HepG2 (cell line): ENCODE measurements at regions not wholly inside any gene's neighbourhood (a gene's known extent, or its start where the extent isn't known, plus 50 kb on each side); places are given as distances from the start of the nearest gene placed in this dataset.
"Not testable (repeated sequence)": the region's sequence is repeated elsewhere in the genome, so short reads cannot be mapped to it uniquely, and the experiment has no call there.

Experiments used
- ATAC-seq: fragments of 200-7000 bp; cut with Tn5 transposase; 3 replicates; pipeline ENCODE4 v1.9.1; 2020; ENCODE audit warnings: mild to moderate bottlenecking, moderate library complexity
- BruUV-seq: library from RNA; stranded (reverse); fragments of 400-500 nt; replicated peaks from 2 replicates; lab custom pipeline; 2021; lab: Mats Ljungman, UMichigan
- CTCF ChIA-PET: fragments of 300-600 bp; formaldehyde crosslinking; extraction: SDS; loops from one replicate; lab custom pipeline; 2021; ENCODE audit warnings: low total read pairs, inconsistent platforms, low intra/inter-chr PET ratio; lab: Yijun Ruan, JAX
- POLR2A ChIA-PET: fragments of 350-600 bp; sonication (Branson Sonifier 250); formaldehyde crosslinking; loops from one replicate; lab custom pipeline; 2020; ENCODE audit warnings: antibody characterized with exemption, inconsistent platforms; lab: Yijun Ruan, JAX
- DNase-seq: peaks from one replicate; pipeline ENCODE4 v3.0.0-alpha.2; 2015; ENCODE audit warnings: low spot score
- FAIRE-seq: peaks from 3 replicates; lab custom pipeline; 2011; peaks lifted over from hg19 to GRCh38; lab: Jason Lieb, UNC
- H2AFZ ChIP-seq: one replicate; pipeline ENCODE4 v1.6.1; 2011; ENCODE audit warnings: low read length, inconsistent platforms
- H3K27ac ChIP-seq: fragments of 300-600 bp; 3 replicates; pipeline ENCODE4 v1.8.0; 2011; ENCODE audit warnings: mixed run types, mild to moderate bottlenecking, mixed read lengths, low read length, inconsistent platforms; ENCODE audit not compliant: insufficient read depth; ENCODE audit errors: extremely low read length
- H3K27me3 ChIP-seq, 2 experiments: fragments of 200-600 bp in 1 of 2; 2 replicates in 1 of 2; 3 replicates in 1 of 2; pipeline versions ENCODE4 v1.6.0 to v1.8.0; 2011; ENCODE audit warnings: low read length in 2 of 2, mild to moderate bottlenecking in 2 of 2, moderate library complexity in 2 of 2, inconsistent platforms in 1 of 2; ENCODE audit not compliant: insufficient read depth in 2 of 2, control insufficient read depth in 1 of 2
- H3K36me3 ChIP-seq, 2 experiments: fragments of 200-600 bp in 1 of 2; replicated peaks in 1 of 2; 2 replicates in 1 of 2; 3 replicates in 1 of 2; pipeline versions ENCODE4 v1.5.1 to v1.8.0; 2011; ENCODE audit warnings: low read length in 2 of 2, inconsistent platforms in 1 of 2; ENCODE audit not compliant: insufficient read depth in 2 of 2, control insufficient read depth in 1 of 2
- H3K4me1 ChIP-seq: 2 replicates; pipeline ENCODE4 v1.5.1; 2012; ENCODE audit warnings: low read length, inconsistent platforms; ENCODE audit not compliant: insufficient read depth
- H3K4me2 ChIP-seq: 2 replicates; pipeline ENCODE4 v1.6.0; 2011; ENCODE audit warnings: low read depth, low read length, inconsistent platforms
- H3K4me3 ChIP-seq, 3 experiments: fragments of 200-600 bp in 1 of 3; sonication (generic), shearing (Covaris generic) in 1 of 3; replicated peaks in 1 of 3; 2 replicates each; pipeline ENCODE4 v1.5.1; 2011 to 2016; ENCODE audit warnings: low read length in 3 of 3, inconsistent platforms in 2 of 3, low read depth in 2 of 3, mild to moderate bottlenecking in 2 of 3, control low read depth in 1 of 3, mixed read lengths in 1 of 3; ENCODE audit not compliant: insufficient read depth in 1 of 3
- H3K79me2 ChIP-seq: one replicate; pipeline ENCODE4 v1.6.1; 2011; ENCODE audit warnings: low read length, inconsistent platforms; ENCODE audit not compliant: insufficient read depth
- H3K9ac ChIP-seq: 2 replicates; pipeline ENCODE4 v1.6.0; 2011; ENCODE audit warnings: mild to moderate bottlenecking, low read depth, low read length, inconsistent platforms; ENCODE audit not compliant: insufficient read depth
- H3K9me3 ChIP-seq: 2 replicates; pipeline ENCODE4 v1.5.1; 2012; ENCODE audit warnings: mild to moderate bottlenecking, low read length
- H4K20me1 ChIP-seq: 2 replicates; pipeline ENCODE4 v1.6.0; 2011; ENCODE audit warnings: inconsistent platforms, mild to moderate bottlenecking, low read length, moderate library complexity; ENCODE audit not compliant: insufficient read depth
- ASH2L ChIP-seq: fragments of 300-600, 200-600 bp; sonication (generic); IDR thresholded peaks from 2 replicates; pipeline ENCODE4 v1.7.0; 2017; ENCODE audit warnings: low read depth, mild to moderate bottlenecking, moderate library complexity, mixed read lengths, low read length; ENCODE audit not compliant: insufficient read length
- ATAD3A ChIP-seq: sonication (generic); formaldehyde crosslinking; IDR thresholded peaks from 2 replicates; pipeline ENCODE4 v1.4.0; 2020; ENCODE audit warnings: missing genetic modification reagents
- DMAP1 ChIP-seq: IDR thresholded peaks from 2 replicates; pipeline ENCODE4 v1.6.1; 2016
- ERF ChIP-seq: IDR thresholded peaks from 2 replicates; pipeline ENCODE4 v1.6.1; 2018; ENCODE audit warnings: missing biosample characterization, missing genetic modification reagents
- KDM4B ChIP-seq: sonication (generic); formaldehyde crosslinking; IDR thresholded peaks from 2 replicates; pipeline ENCODE4 v1.4.0; 2020; ENCODE audit warnings: missing genetic modification reagents
- MAFF ChIP-seq: IDR thresholded peaks from 2 replicates; pipeline ENCODE4 v1.6.1; 2011; ENCODE audit warnings: low read depth, low read length, improper control_type of control experiment
- MAFK ChIP-seq, 2 experiments: IDR thresholded peaks in 1 of 2; conservative IDR thresholded peaks in 1 of 2; 2 replicates each; pipeline ENCODE4 v1.6.1; 2011; ENCODE audit warnings: improper control_type of control experiment in 2 of 2, low read length in 2 of 2
- NFIB ChIP-seq: sonication (generic); formaldehyde crosslinking; IDR thresholded peaks from 2 replicates; pipeline ENCODE4 v1.9.0; 2021; ENCODE audit warnings: missing genetic modification reagents, mild to moderate bottlenecking, borderline replicate concordance
- NR2F1 ChIP-seq, 2 experiments: fragments of 450-650 bp in 1 of 2; formaldehyde crosslinking in 1 of 2; IDR thresholded peaks; 2 replicates each; pipeline versions ENCODE4 v1.5.0 to v1.6.1; 2016 to 2020; ENCODE audit warnings: mild to moderate bottlenecking in 1 of 2, missing compliant biosample characterization in 1 of 2, missing genetic modification reagents in 1 of 2, moderate library complexity in 1 of 2
- PCBP2 ChIP-seq: fragments of 200-400 bp; formaldehyde crosslinking; optimal IDR thresholded peaks from 2 replicates; pipeline ENCODE3; 2018; ENCODE audit warnings: low read length, low read depth; ENCODE audit not compliant: poor library complexity, severe bottlenecking
- ZSCAN20 ChIP-seq: sonication (generic); formaldehyde crosslinking; IDR thresholded peaks from 2 replicates; pipeline ENCODE4 v1.4.0; 2020; ENCODE audit warnings: missing genetic modification reagents, mild to moderate bottlenecking, borderline replicate concordance
- WGBS: methylation state at CpG from one replicate; pipeline ENCODE4 v1.1.6; 2017; ENCODE audit warnings: low lambda C conversion rate; 5-methylcytosine and 5-hydroxymethylcytosine counted together
- in situ Hi-C: cut with HindIII; loops from 2 replicates; pipeline ENCODE4 v1.10.0; 2017; ENCODE audit warnings: low pct_unique_long_range_greater_than_20kb; ENCODE audit not compliant: extremely low pct_ligation_motif_present
- intact Hi-C: fragments of 100-400 bp; cut with micrococcal nuclease; formaldehyde crosslinking; loops from one replicate; pipeline ENCODE4 v1.10.0; 2022; ENCODE audit not compliant: unreplicated experiment
- TF ChIP-seq, protein P1 (sequence below): sonication (generic); formaldehyde crosslinking; conservative IDR thresholded peaks from 2 replicates; pipeline ENCODE4 v1.8.0; 2022; ENCODE audit warnings: low read depth, missing genetic modification reagents
- TF ChIP-seq, protein P2 (sequence below): sonication (generic); formaldehyde crosslinking; IDR thresholded peaks from 2 replicates; pipeline ENCODE4 v1.5.0; 2020; ENCODE audit warnings: missing genetic modification reagents

DNA sequence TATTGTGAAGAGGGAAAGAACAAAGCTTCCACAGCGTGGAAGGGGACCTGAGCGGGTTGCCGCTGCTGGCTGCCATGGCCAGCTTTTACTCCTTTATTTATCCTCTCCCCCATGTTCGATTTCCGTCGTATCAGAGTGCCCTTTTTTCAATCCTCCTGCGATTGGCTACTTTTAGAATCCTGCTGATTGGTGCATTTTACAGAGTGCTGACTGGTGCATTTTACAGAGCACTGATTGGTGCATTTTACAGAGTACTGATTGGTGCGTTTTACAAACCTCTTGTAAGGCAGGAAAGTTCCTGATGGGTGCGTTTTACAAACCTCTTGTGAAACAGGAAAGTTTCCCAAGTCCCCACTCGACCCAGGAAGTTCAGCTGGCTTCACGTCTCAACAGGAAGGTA is 381.7 kb upstream of the ATP10A start:
- intact Hi-C loops, BruUV-seq, H3K36me3 ChIP-seq, H4K20me1 ChIP-seq, POLR2A ChIA-PET, CTCF ChIA-PET, DNase-seq, H3K4me1 ChIP-seq, H2AFZ ChIP-seq, H3K27me3 ChIP-seq, H3K4me3 ChIP-seq, in situ Hi-C loops, ATAC-seq, H3K4me2 ChIP-seq, H3K79me2 ChIP-seq, H3K27ac ChIP-seq, FAIRE-seq, H3K9ac ChIP-seq: not testable (repeated sequence)
- peaks cover 64% of the 10 kb centered on the region for H3K9me3 ChIP-seq
- WGBS: 35% methylated on average over 11 of the region's 11 CpGs
- TF ChIP-seq MAFK (conservative IDR thresholded peaks at IDR 0.05 in 1 of 2, IDR thresholded peaks at IDR 0.05 in 1 of 2; ENCODE audit: low read length in 2 of 2) (peak in 1 of 2 experiments; percentile 77; a peak in 3 of 4 replicates), MAFF (peak; percentile 75)

DNA sequence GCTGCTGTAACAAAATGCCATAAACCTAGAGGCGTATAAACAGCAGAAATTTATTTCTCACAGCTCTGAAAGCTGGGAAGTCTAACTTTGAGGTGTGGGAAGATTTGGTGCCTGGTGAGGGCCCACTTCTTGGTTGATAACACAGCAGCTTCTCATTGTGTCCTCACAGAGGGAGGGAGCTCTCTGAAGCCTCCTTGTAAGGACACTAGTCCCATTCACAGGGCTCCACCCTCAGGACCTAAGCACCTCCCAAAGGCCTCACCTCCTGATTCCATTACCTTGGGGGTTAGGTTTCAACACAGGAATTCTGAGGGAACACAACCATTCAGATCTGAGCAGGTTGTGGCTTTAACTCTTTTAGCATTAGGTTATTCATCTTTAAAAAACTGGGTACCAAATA is 380.3 kb upstream of the ATP10A start:
- H3K4me2 ChIP-seq: no peak overlapping the region
- DNase-seq: no peak
- H3K9ac ChIP-seq: no peak overlapping the region
- CTCF ChIA-PET: no interaction called here
- no peaks in the 10 kb centered on the region for H4K20me1 ChIP-seq
- in situ Hi-C loops: no loop called here
- no peak overlapping the region for H3K4me3 ChIP-seq
- 0% methylated on average over 1 of the region's 1 CpG for WGBS
- no peaks in the 10 kb centered on the region for H3K27me3 ChIP-seq
- no peak for ATAC-seq
- no peak for FAIRE-seq
- TF ChIP-seq ERF (CRISPR knock-in tag) (no peak), NR2F1 (CRISPR knock-in tag; IDR thresholded peaks at IDR 0.05) (no peak), KDM4B (CRISPR knock-in tag) (no peak), PCBP2 (no peak), ATAD3A (no peak), ZSCAN20 (CRISPR knock-in tag) (no peak), DMAP1 (no peak), ASH2L (no peak), NFIB (no peak)
- TF ChIP-seq, protein P1, sequence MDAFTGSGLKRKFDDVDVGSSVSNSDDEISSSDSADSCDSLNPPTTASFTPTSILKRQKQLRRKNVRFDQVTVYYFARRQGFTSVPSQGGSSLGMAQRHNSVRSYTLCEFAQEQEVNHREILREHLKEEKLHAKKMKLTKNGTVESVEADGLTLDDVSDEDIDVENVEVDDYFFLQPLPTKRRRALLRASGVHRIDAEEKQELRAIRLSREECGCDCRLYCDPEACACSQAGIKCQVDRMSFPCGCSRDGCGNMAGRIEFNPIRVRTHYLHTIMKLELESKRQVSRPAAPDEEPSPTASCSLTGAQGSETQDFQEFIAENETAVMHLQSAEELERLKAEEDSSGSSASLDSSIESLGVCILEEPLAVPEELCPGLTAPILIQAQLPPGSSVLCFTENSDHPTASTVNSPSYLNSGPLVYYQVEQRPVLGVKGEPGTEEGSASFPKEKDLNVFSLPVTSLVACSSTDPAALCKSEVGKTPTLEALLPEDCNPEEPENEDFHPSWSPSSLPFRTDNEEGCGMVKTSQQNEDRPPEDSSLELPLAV (CRISPR knock-in tag): no peak
- TF ChIP-seq, protein P2, sequence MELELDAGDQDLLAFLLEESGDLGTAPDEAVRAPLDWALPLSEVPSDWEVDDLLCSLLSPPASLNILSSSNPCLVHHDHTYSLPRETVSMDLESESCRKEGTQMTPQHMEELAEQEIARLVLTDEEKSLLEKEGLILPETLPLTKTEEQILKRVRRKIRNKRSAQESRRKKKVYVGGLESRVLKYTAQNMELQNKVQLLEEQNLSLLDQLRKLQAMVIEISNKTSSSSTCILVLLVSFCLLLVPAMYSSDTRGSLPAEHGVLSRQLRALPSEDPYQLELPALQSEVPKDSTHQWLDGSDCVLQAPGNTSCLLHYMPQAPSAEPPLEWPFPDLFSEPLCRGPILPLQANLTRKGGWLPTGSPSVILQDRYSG (CRISPR knock-in tag): no peak
- TF ChIP-seq, all 625 proteins: peak for 0
- Histone ChIP-seq H3K4me1 (no peaks in the 10 kb centered on the region), H3K79me2 (no peaks in the 10 kb centered on the region), H3K9me3 (peaks cover 74% of the 10 kb centered on the region), H2AFZ (no peak overlapping the region), H3K36me3 (no peaks in the 10 kb centered on the region), H3K27ac (no peak overlapping the region)
- no TSS peak for BruUV-seq
- POLR2A ChIA-PET: no interaction called here
- intact Hi-C loops: no loop called here
